ENCODE measurements at regions not wholly inside any gene's neighbourhood (a gene's known extent, or its start where the extent isn't known, plus 50 kb on each side); places are given as distances from the start of the nearest gene placed in this dataset.
"Not testable (repeated sequence)": the region's sequence is repeated elsewhere in the genome, so short reads cannot be mapped to it uniquely, and the experiment has no call there.

GRCh38 chr2:34210382-34210781 lies 611.3 kb upstream of the FAM98A start:
- H3K4me3 ChIP-seq (ENCODE audit: insufficient read depth, low read depth, low read length); H3K27me3 ChIP-seq (ENCODE audit: control insufficient read depth, insufficient read depth, low read length, poor library complexity, severe bottlenecking); H3K27ac ChIP-seq (ENCODE audit: insufficient read depth, low read depth, low read length, poor library complexity, severe bottlenecking); H3K36me3 ChIP-seq (ENCODE audit: control insufficient read depth, insufficient read depth, low read length); H3K4me1 ChIP-seq (ENCODE audit: control insufficient read depth, insufficient read depth, low read length); H3K9me3 ChIP-seq (ENCODE audit: control insufficient read depth, low read length): not testable (repeated sequence)
- 93 to 94% methylated on average over 8 of the region's 8 CpGs for WGBS, 2 experiments

- WGBS, 2 experiments = no CpG with 5 or more reads among the region's 1 CpG
- Histone ChIP-seq H3K4me1 (ENCODE audit: control insufficient read depth, insufficient read depth, low read length) (no peaks in the 10 kb centered on the region), H3K36me3 (ENCODE audit: control insufficient read depth, insufficient read depth, low read length) (no peaks in the 10 kb centered on the region)
These were observed 605.5 kb upstream of the FAM98A start for GRCh38 chr2:34204560-34204959.

GRCh38 chr2:34201099-34201498 lies 602.0 kb upstream of the FAM98A start:
- peaks cover 4% of the 10 kb centered on the region for H3K4me1 ChIP-seq (ENCODE audit: control insufficient read depth, insufficient read depth, low read length)
- H3K27ac ChIP-seq (ENCODE audit: insufficient read depth, low read depth, low read length, poor library complexity, severe bottlenecking) = no peak overlapping the region
- no peaks in the 10 kb centered on the region for H3K9me3 ChIP-seq (ENCODE audit: control insufficient read depth, low read length)
- H3K27me3 ChIP-seq (ENCODE audit: control insufficient read depth, insufficient read depth, low read length, poor library complexity, severe bottlenecking) = no peaks in the 10 kb centered on the region
- WGBS, 2 experiments = 100% methylated on average over 1 of the region's 1 CpG; no CpG with 5 or more reads in 1 of the 2 experiments
- H3K4me3 ChIP-seq (ENCODE audit: insufficient read depth, low read depth, low read length) = no peak overlapping the region
- no peaks in the 10 kb centered on the region for H3K36me3 ChIP-seq (ENCODE audit: control insufficient read depth, insufficient read depth, low read length)

More at GRCh38 chr2:34204560-34204959, 605.5 kb upstream of the FAM98A start:
- no peak overlapping the region for H3K27ac ChIP-seq (ENCODE audit: insufficient read depth, low read depth, low read length, poor library complexity, severe bottlenecking)
- no peaks in the 10 kb centered on the region for H3K27me3 ChIP-seq (ENCODE audit: control insufficient read depth, insufficient read depth, low read length, poor library complexity, severe bottlenecking)
- no peak overlapping the region for H3K4me3 ChIP-seq (ENCODE audit: insufficient read depth, low read depth, low read length)
- no peaks in the 10 kb centered on the region for H3K9me3 ChIP-seq (ENCODE audit: control insufficient read depth, low read length)

GRCh38 chr2:34199971-34200370 lies 600.9 kb upstream of the FAM98A start:
- Histone ChIP-seq H3K4me1 (ENCODE audit: control insufficient read depth, insufficient read depth, low read length) (peaks cover 4% of the 10 kb centered on the region), H3K9me3 (ENCODE audit: control insufficient read depth, low read length) (no peaks in the 10 kb centered on the region)

GRCh38 chr2:34193164-34193563 lies 594.1 kb upstream of the FAM98A start:
- H3K9me3 ChIP-seq (ENCODE audit: control insufficient read depth, low read length) = no peaks in the 10 kb centered on the region
- WGBS, 2 experiments = 83 to 96% methylated on average over 1 to 2 of the region's 3 CpGs
- H3K4me1 ChIP-seq (ENCODE audit: control insufficient read depth, insufficient read depth, low read length) = peaks cover 4% of the 10 kb centered on the region
- H3K27me3 ChIP-seq (ENCODE audit: control insufficient read depth, insufficient read depth, low read length, poor library complexity, severe bottlenecking) = no peaks in the 10 kb centered on the region
- H3K36me3 ChIP-seq (ENCODE audit: control insufficient read depth, insufficient read depth, low read length) = no peaks in the 10 kb centered on the region
- H3K27ac ChIP-seq (ENCODE audit: insufficient read depth, low read depth, low read length, poor library complexity, severe bottlenecking) = no peak overlapping the region
- H3K4me3 ChIP-seq (ENCODE audit: insufficient read depth, low read depth, low read length) = no peak overlapping the region

More at GRCh38 chr2:34199971-34200370, 600.9 kb upstream of the FAM98A start:
- H3K36me3 ChIP-seq (ENCODE audit: control insufficient read depth, insufficient read depth, low read length) = no peaks in the 10 kb centered on the region
- H3K27me3 ChIP-seq (ENCODE audit: control insufficient read depth, insufficient read depth, low read length, poor library complexity, severe bottlenecking) = no peaks in the 10 kb centered on the region
- H3K27ac ChIP-seq (ENCODE audit: insufficient read depth, low read depth, low read length, poor library complexity, severe bottlenecking) = no peak overlapping the region
- no peak overlapping the region for H3K4me3 ChIP-seq (ENCODE audit: insufficient read depth, low read depth, low read length)

- H3K4me3 ChIP-seq (ENCODE audit: insufficient read depth, low read depth, low read length) = no peak overlapping the region
- no peaks in the 10 kb centered on the region for H3K27me3 ChIP-seq (ENCODE audit: control insufficient read depth, insufficient read depth, low read length, poor library complexity, severe bottlenecking)
- H3K9me3 ChIP-seq (ENCODE audit: control insufficient read depth, low read length) = no peaks in the 10 kb centered on the region
- H3K36me3 ChIP-seq (ENCODE audit: control insufficient read depth, insufficient read depth, low read length) = no peaks in the 10 kb centered on the region
- no peak overlapping the region for H3K27ac ChIP-seq (ENCODE audit: insufficient read depth, low read depth, low read length, poor library complexity, severe bottlenecking)
- 77 to 86% methylated on average over 4 to 5 of the region's 6 CpGs for WGBS, 2 experiments
- H3K4me1 ChIP-seq (ENCODE audit: control insufficient read depth, insufficient read depth, low read length) = no peaks in the 10 kb centered on the region
These were observed 589.6 kb upstream of the FAM98A start for GRCh38 chr2:34188464-34189303.

GRCh38 chr2:34179511-34179910 lies 580.4 kb upstream of the FAM98A start:
- H3K27ac ChIP-seq (ENCODE audit: insufficient read depth, low read depth, low read length, poor library complexity, severe bottlenecking) = no peak overlapping the region
- H3K4me3 ChIP-seq (ENCODE audit: insufficient read depth, low read depth, low read length) = no peak overlapping the region
- H3K9me3 ChIP-seq (ENCODE audit: control insufficient read depth, low read length) = no peaks in the 10 kb centered on the region
- no peaks in the 10 kb centered on the region for H3K27me3 ChIP-seq (ENCODE audit: control insufficient read depth, insufficient read depth, low read length, poor library complexity, severe bottlenecking)
- 84 to 87% methylated on average over 3 of the region's 3 CpGs for WGBS, 2 experiments
- no peaks in the 10 kb centered on the region for H3K36me3 ChIP-seq (ENCODE audit: control insufficient read depth, insufficient read depth, low read length)
- H3K4me1 ChIP-seq (ENCODE audit: control insufficient read depth, insufficient read depth, low read length) = no peaks in the 10 kb centered on the region

- H3K27ac ChIP-seq (ENCODE audit: insufficient read depth, low read depth, low read length, poor library complexity, severe bottlenecking) = no peak overlapping the region
- no peak overlapping the region for H3K4me3 ChIP-seq (ENCODE audit: insufficient read depth, low read depth, low read length)
- no peaks in the 10 kb centered on the region for H3K4me1 ChIP-seq (ENCODE audit: control insufficient read depth, insufficient read depth, low read length)
- no peaks in the 10 kb centered on the region for H3K27me3 ChIP-seq (ENCODE audit: control insufficient read depth, insufficient read depth, low read length, poor library complexity, severe bottlenecking)
- H3K9me3 ChIP-seq (ENCODE audit: control insufficient read depth, low read length) = no peaks in the 10 kb centered on the region
- no peaks in the 10 kb centered on the region for H3K36me3 ChIP-seq (ENCODE audit: control insufficient read depth, insufficient read depth, low read length)
These were observed 579.4 kb upstream of the FAM98A start for GRCh38 chr2:34178482-34178881.

GRCh38 chr2:34176693-34177092 lies 577.6 kb upstream of the FAM98A start:
- Histone ChIP-seq H3K4me3 (ENCODE audit: insufficient read depth, low read depth, low read length) (no peak overlapping the region), H3K36me3 (ENCODE audit: control insufficient read depth, insufficient read depth, low read length) (no peaks in the 10 kb centered on the region), H3K27me3 (ENCODE audit: control insufficient read depth, insufficient read depth, low read length, poor library complexity, severe bottlenecking) (no peaks in the 10 kb centered on the region), H3K4me1 (ENCODE audit: control insufficient read depth, insufficient read depth, low read length) (no peaks in the 10 kb centered on the region), H3K27ac (ENCODE audit: insufficient read depth, low read depth, low read length, poor library complexity, severe bottlenecking) (no peak overlapping the region), H3K9me3 (ENCODE audit: control insufficient read depth, low read length) (no peaks in the 10 kb centered on the region)

GRCh38 chr2:34174506-34174905 lies 575.4 kb upstream of the FAM98A start:
- WGBS, 2 experiments = 100% methylated on average over 1 to 2 of the region's 2 CpGs
- H3K27ac ChIP-seq (ENCODE audit: insufficient read depth, low read depth, low read length, poor library complexity, severe bottlenecking) = no peak overlapping the region
- no peaks in the 10 kb centered on the region for H3K27me3 ChIP-seq (ENCODE audit: control insufficient read depth, insufficient read depth, low read length, poor library complexity, severe bottlenecking)
- no peaks in the 10 kb centered on the region for H3K4me1 ChIP-seq (ENCODE audit: control insufficient read depth, insufficient read depth, low read length)
- H3K36me3 ChIP-seq (ENCODE audit: control insufficient read depth, insufficient read depth, low read length) = no peaks in the 10 kb centered on the region
- H3K9me3 ChIP-seq (ENCODE audit: control insufficient read depth, low read length) = no peaks in the 10 kb centered on the region
- H3K4me3 ChIP-seq (ENCODE audit: insufficient read depth, low read depth, low read length) = no peak overlapping the region

Measured in ectodermal cell (in vitro differentiated cells).